Brain microvascular endothelial cell (primary cell): ENCODE measurements at regions not wholly inside any gene's neighbourhood (a gene's known extent, or its start where the extent isn't known, plus 50 kb on each side); places are given as distances from the start of the nearest gene placed in this dataset.

ENCODE experiments used
- DNase-seq: peaks from one replicate; pipeline ENCODE4 v3.0.0-alpha.2; 2020
- H3K27ac ChIP-seq: fragments of 250-450 bp; sonication (Bioruptor Pico); 2 replicates; pipeline ENCODE4 v1.5.1; 2020; ENCODE audit warnings: mild to moderate bottlenecking, moderate library complexity
- H3K27me3 ChIP-seq: fragments of 250-450 bp; sonication (Bioruptor Pico); replicated peaks from 2 replicates; pipeline ENCODE4 v1.5.1; 2020; ENCODE audit warnings: mild to moderate bottlenecking
- H3K36me3 ChIP-seq: fragments of 250-450 bp; sonication (Bioruptor Pico); replicated peaks from 2 replicates; pipeline ENCODE4 v1.5.1; 2020; ENCODE audit warnings: mild to moderate bottlenecking
- H3K4me3 ChIP-seq: 2 replicates; pipeline ENCODE4 v1.5.1; 2011; ENCODE audit warnings: low read depth, mild to moderate bottlenecking, control low read depth, low read length, moderate library complexity
- in situ Hi-C: cut with HindIII; loops from 2 replicates; pipeline ENCODE4 v1.10.0; 2017; ENCODE audit warnings: low sequenced_read_pairs, low pct_ligation_motif_present
- TF ChIP-seq, protein P1 (sequence below): IDR thresholded peaks from 2 replicates; pipeline ENCODE4 v1.5.1; 2011; ENCODE audit warnings: low read depth, mild to moderate bottlenecking, moderate library complexity, low read length, control low read depth, inconsistent platforms; ENCODE audit errors: missing control alignments

DNA sequence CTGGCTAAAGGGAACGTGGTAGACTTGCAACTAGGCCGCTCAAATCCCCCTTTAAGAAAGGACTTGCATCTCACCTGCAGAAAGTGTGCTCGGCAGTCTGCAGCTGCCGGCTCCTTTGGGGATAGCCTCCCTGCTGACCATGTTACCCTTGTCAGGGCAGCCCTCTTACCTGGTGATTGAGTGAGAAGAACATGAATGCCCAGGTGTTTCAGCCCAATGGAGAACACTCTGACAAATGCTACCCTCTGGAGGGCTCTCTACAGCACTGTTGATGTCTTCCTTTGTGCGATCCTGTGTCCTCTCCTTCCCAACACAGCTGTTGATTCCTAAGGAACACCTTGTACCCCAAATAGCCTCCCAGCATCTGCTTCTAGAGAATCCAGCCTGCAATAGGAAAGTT lies 178.7 kb upstream of the LDB2 start:
- in situ Hi-C loops, result no loop called here
- H3K27ac ChIP-seq, result no peak overlapping the region
- H3K4me3 ChIP-seq, result no peak overlapping the region
- no peak for DNase-seq
- TF ChIP-seq, protein P1, sequence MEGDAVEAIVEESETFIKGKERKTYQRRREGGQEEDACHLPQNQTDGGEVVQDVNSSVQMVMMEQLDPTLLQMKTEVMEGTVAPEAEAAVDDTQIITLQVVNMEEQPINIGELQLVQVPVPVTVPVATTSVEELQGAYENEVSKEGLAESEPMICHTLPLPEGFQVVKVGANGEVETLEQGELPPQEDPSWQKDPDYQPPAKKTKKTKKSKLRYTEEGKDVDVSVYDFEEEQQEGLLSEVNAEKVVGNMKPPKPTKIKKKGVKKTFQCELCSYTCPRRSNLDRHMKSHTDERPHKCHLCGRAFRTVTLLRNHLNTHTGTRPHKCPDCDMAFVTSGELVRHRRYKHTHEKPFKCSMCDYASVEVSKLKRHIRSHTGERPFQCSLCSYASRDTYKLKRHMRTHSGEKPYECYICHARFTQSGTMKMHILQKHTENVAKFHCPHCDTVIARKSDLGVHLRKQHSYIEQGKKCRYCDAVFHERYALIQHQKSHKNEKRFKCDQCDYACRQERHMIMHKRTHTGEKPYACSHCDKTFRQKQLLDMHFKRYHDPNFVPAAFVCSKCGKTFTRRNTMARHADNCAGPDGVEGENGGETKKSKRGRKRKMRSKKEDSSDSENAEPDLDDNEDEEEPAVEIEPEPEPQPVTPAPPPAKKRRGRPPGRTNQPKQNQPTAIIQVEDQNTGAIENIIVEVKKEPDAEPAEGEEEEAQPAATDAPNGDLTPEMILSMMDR, result no peak
- no peaks in the 10 kb centered on the region for H3K36me3 ChIP-seq
- H3K27me3 ChIP-seq, result no peaks in the 10 kb centered on the region

- no peak overlapping the region for H3K4me3 ChIP-seq
- no peaks in the 10 kb centered on the region for H3K27me3 ChIP-seq
- no peak overlapping the region for H3K27ac ChIP-seq
- no peaks in the 10 kb centered on the region for H3K36me3 ChIP-seq
- in situ Hi-C loops, result no loop called here
- peak; percentile 51 for DNase-seq
- TF ChIP-seq, protein P1, result no peak
These were observed 174.0 kb upstream of the LDB2 start for GRCh38 chr4:17072483-17072882.

DNA sequence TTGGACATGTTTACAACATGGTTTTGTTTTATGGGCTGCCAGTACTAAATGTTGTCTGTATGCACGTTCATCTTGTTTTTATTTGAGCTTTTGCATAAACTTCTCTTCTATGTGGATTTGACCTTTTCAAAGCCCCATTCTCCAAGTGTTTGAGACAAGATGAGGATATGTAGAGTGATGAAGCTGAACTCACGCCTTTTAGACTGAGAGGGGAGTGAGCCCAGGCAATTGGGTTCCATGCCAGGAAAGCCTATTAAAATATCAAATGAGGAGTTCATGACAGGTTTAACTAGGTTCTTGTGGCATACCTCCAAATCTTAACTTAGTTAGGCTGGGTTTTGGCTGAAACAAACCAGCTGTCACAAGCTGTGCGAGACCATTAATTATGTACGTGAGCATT lies 170.4 kb upstream of the LDB2 start:
- Histone ChIP-seq H3K4me3 (no peak overlapping the region), H3K27me3 (no peaks in the 10 kb centered on the region), H3K36me3 (no peaks in the 10 kb centered on the region), H3K27ac (no peak overlapping the region)
- in situ Hi-C loops, result no loop called here
- TF ChIP-seq, protein P1, result no peak
- no peak for DNase-seq

- Histone ChIP-seq H3K27ac (no peak overlapping the region), H3K27me3 (no peaks in the 10 kb centered on the region), H3K36me3 (no peaks in the 10 kb centered on the region), H3K4me3 (no peak overlapping the region)
- TF ChIP-seq, protein P1, result no peak
- DNase-seq, result no peak
- in situ Hi-C loops, result no loop called here
These were observed 169.9 kb upstream of the LDB2 start for GRCh38 chr4:17068392-17068791.

DNA sequence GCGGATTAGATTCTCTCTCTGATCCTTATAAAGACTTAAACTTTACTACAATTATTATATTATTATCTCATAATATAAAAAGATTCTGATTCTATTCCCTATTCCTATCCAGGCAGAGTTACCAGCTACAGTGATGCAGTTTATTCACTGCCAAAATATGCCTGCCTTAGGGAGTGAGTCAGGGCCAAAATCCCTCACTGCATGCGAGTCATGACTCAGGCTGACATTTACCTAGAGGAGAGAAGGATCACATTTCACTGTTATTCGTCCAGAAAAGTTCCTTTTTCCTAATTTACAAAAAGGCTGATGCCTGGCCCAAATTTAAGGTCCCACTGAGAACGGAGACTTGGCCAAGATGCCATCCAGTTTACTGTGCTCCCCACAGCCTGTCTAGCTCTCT lies 168.5 kb upstream of the LDB2 start:
- Histone ChIP-seq H3K4me3 (no peak overlapping the region), H3K27ac (peak overlapping the region; percentile 40), H3K36me3 (no peaks in the 10 kb centered on the region), H3K27me3 (no peaks in the 10 kb centered on the region)
- DNase-seq, result peak; percentile 90
- TF ChIP-seq, protein P1, result no peak
- in situ Hi-C loops, result no loop called here

- no peak overlapping the region for H3K4me3 ChIP-seq
- peak overlapping the region; percentile 40 for H3K27ac ChIP-seq
- in situ Hi-C loops, result no loop called here
- H3K27me3 ChIP-seq, result no peaks in the 10 kb centered on the region
- no peaks in the 10 kb centered on the region for H3K36me3 ChIP-seq
- DNase-seq, result peak; percentile 40
- TF ChIP-seq, protein P1, result no peak
These were observed 167.8 kb upstream of the LDB2 start for GRCh38 chr4:17066236-17066635.
